Fibroblast of the conjunctiva (primary cell): ENCODE measurements at regions not wholly inside any gene's neighbourhood (a gene's known extent, or its start where the extent isn't known, plus 50 kb on each side); places are given as distances from the start of the nearest gene placed in this dataset.
"Not testable (repeated sequence)": the region's sequence is repeated elsewhere in the genome, so short reads cannot be mapped to it uniquely, and the experiment has no call there.

Experiments used
- DNase-seq: peaks from one replicate; pipeline ENCODE4 v3.0.0-alpha.2; 2010; ENCODE audit warnings: low read depth

- DNase-seq: no peak
These were observed 59.7 kb downstream of the NAA11 start for GRCh38 chr4:79266136-79266535.

- DNase-seq: no peak
These were observed 66.6 kb downstream of the NAA11 start for GRCh38 chr4:79259242-79259641.

GRCh38 chr4:79258614-79259176 lies 67.2 kb downstream of the NAA11 start:
- no peak for DNase-seq

- DNase-seq: no peak
These were observed 67.8 kb downstream of the NAA11 start for GRCh38 chr4:79257953-79258613.

- no peak for DNase-seq
These were observed 70.1 kb downstream of the NAA11 start for GRCh38 chr4:79255793-79256192.

- no peak for DNase-seq
These were observed 71.9 kb downstream of the NAA11 start for GRCh38 chr4:79253924-79254323.

GRCh38 chr4:79253168-79253567 lies 72.7 kb downstream of the NAA11 start:
- no peak for DNase-seq

GRCh38 chr4:79250887-79251286 lies 75.0 kb downstream of the NAA11 start:
- DNase-seq: no peak

- DNase-seq: no peak
These were observed 75.9 kb downstream of the NAA11 start for GRCh38 chr4:79249881-79250503.

- no peak for DNase-seq
These were observed 77.3 kb downstream of the NAA11 start for GRCh38 chr4:79248610-79249009.

GRCh38 chr4:79247695-79248394 lies 78.0 kb downstream of the NAA11 start:
- no peak for DNase-seq

- DNase-seq: not testable (repeated sequence)
These were observed 80.5 kb downstream of the NAA11 start for GRCh38 chr4:79245200-79245940.

GRCh38 chr4:79241846-79242245 lies 84.0 kb downstream of the NAA11 start:
- peak; percentile 12 for DNase-seq

- no peak for DNase-seq
These were observed 88.0 kb downstream of the NAA11 start for GRCh38 chr4:79237851-79238250.

- no peak for DNase-seq
These were observed 89.1 kb downstream of the NAA11 start for GRCh38 chr4:79236785-79237184.

- no peak for DNase-seq
These were observed 90.8 kb downstream of the NAA11 start for GRCh38 chr4:79235095-79235494.

- DNase-seq: no peak
These were observed 92.0 kb downstream of the NAA11 start for GRCh38 chr4:79233820-79234219.

GRCh38 chr4:79232540-79232939 lies 93.3 kb downstream of the NAA11 start:
- DNase-seq: no peak

- DNase-seq: no peak
These were observed 98.0 kb downstream of the NAA11 start for GRCh38 chr4:79227860-79228259.

GRCh38 chr4:79225360-79225759 lies 100.5 kb downstream of the NAA11 start:
- no peak for DNase-seq

GRCh38 chr4:79224777-79225104 lies 101.1 kb downstream of the NAA11 start:
- no peak for DNase-seq

GRCh38 chr4:79223993-79224776 lies 101.7 kb downstream of the NAA11 start:
- DNase-seq: no peak
